ENCODE measurements at regions not wholly inside any gene's neighbourhood (a gene's known extent, or its start where the extent isn't known, plus 50 kb on each side); places are given as distances from the start of the nearest gene placed in this dataset.

GRCh38 chr2:120826260-120826648 is 90.6 kb downstream of the GLI2 start:
- H3K4me3 ChIP-seq (ENCODE audit: low read depth, low read length) = no peak overlapping the region
- DNase-seq (ENCODE audit: low read depth) = no peak

- DNase-seq (ENCODE audit: low read depth) = no peak
- H3K4me3 ChIP-seq (ENCODE audit: low read depth, low read length) = no peak overlapping the region
Observed at GRCh38 chr2:120826716-120827410, 91.2 kb downstream of the GLI2 start.

GRCh38 chr2:120828066-120828465 is 92.4 kb downstream of the GLI2 start:
- H3K4me3 ChIP-seq (ENCODE audit: low read depth, low read length) = no peak overlapping the region
- DNase-seq (ENCODE audit: low read depth) = no peak

GRCh38 chr2:120828829-120829632 is 93.4 kb downstream of the GLI2 start:
- DNase-seq (ENCODE audit: low read depth) = no peak
- H3K4me3 ChIP-seq (ENCODE audit: low read depth, low read length) = no peak overlapping the region

GRCh38 chr2:120829633-120830025 is 94.0 kb downstream of the GLI2 start:
- no peak for DNase-seq (ENCODE audit: low read depth)
- no peak overlapping the region for H3K4me3 ChIP-seq (ENCODE audit: low read depth, low read length)

- no peak for DNase-seq (ENCODE audit: low read depth)
- H3K4me3 ChIP-seq (ENCODE audit: low read depth, low read length) = no peak overlapping the region
Observed at GRCh38 chr2:120830096-120830830, 94.6 kb downstream of the GLI2 start.

GRCh38 chr2:120831086-120831485 is 95.4 kb downstream of the GLI2 start:
- no peak overlapping the region for H3K4me3 ChIP-seq (ENCODE audit: low read depth, low read length)
- no peak for DNase-seq (ENCODE audit: low read depth)

GRCh38 chr2:120831891-120832290 is 96.2 kb downstream of the GLI2 start:
- DNase-seq (ENCODE audit: low read depth) = no peak
- H3K4me3 ChIP-seq (ENCODE audit: low read depth, low read length) = no peak overlapping the region

GRCh38 chr2:120832296-120833070 is 96.8 kb downstream of the GLI2 start:
- H3K4me3 ChIP-seq (ENCODE audit: low read depth, low read length) = no peak overlapping the region
- DNase-seq (ENCODE audit: low read depth) = no peak

- H3K4me3 ChIP-seq (ENCODE audit: low read depth, low read length) = no peak overlapping the region
- no peak for DNase-seq (ENCODE audit: low read depth)
Observed at GRCh38 chr2:120833127-120833675, 97.5 kb downstream of the GLI2 start.

GRCh38 chr2:120834206-120834605 is 98.5 kb downstream of the GLI2 start:
- H3K4me3 ChIP-seq (ENCODE audit: low read depth, low read length) = no peak overlapping the region
- no peak for DNase-seq (ENCODE audit: low read depth)

- DNase-seq (ENCODE audit: low read depth) = no peak
- no peak overlapping the region for H3K4me3 ChIP-seq (ENCODE audit: low read depth, low read length)
Observed at GRCh38 chr2:120836281-120836680, 100.6 kb downstream of the GLI2 start.

- no peak overlapping the region for H3K4me3 ChIP-seq (ENCODE audit: low read depth, low read length)
- DNase-seq (ENCODE audit: low read depth) = no peak
Observed at GRCh38 chr2:120840795-120841487, 105.3 kb downstream of the GLI2 start.

- no peak for DNase-seq (ENCODE audit: low read depth)
- no peak overlapping the region for H3K4me3 ChIP-seq (ENCODE audit: low read depth, low read length)
Observed at GRCh38 chr2:120842456-120843439, 107.1 kb downstream of the GLI2 start.

GRCh38 chr2:120844070-120844738 is 108.5 kb downstream of the GLI2 start:
- no peak for DNase-seq (ENCODE audit: low read depth)
- H3K4me3 ChIP-seq (ENCODE audit: low read depth, low read length) = no peak overlapping the region

GRCh38 chr2:120845277-120845676 is 109.6 kb downstream of the GLI2 start:
- DNase-seq (ENCODE audit: low read depth) = no peak
- no peak overlapping the region for H3K4me3 ChIP-seq (ENCODE audit: low read depth, low read length)

GRCh38 chr2:120846406-120847095 is 110.9 kb downstream of the GLI2 start:
- no peak for DNase-seq (ENCODE audit: low read depth)
- no peak overlapping the region for H3K4me3 ChIP-seq (ENCODE audit: low read depth, low read length)

Measured in skeletal muscle cell (primary cell).